Epidermal melanocyte (primary cell): ENCODE measurements at regions not wholly inside any gene's neighbourhood (a gene's known extent, or its start where the extent isn't known, plus 50 kb on each side); places are given as distances from the start of the nearest gene placed in this dataset.
"Not testable (repeated sequence)": the region's sequence is repeated elsewhere in the genome, so short reads cannot be mapped to it uniquely, and the experiment has no call there.

Experiments used
- DNase-seq: peaks from one replicate; pipeline ENCODE4 v3.0.0; 2011; ENCODE audit warnings: low spot score; ENCODE audit not compliant: insufficient read length

DNA sequence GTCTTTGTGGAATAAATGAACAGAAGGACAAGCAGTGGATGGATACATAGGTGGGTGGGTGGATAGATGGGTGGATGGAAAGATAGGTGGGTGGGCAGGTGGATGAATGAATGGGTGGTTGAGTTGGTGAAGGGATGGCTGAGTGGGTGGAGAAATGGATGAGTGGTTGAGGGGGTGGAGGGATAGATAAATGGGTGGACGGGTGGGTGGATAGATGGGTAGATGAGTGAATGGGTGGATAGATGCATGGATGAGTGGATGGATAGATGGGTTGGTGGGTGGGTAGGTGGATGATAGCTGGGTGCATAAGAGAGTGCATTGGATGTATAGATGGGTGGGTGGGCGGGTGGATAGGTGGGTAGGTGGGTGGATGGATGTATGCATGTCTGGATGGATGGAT is 63.5 kb downstream of the UNC93B1 start:
- DNase-seq, result not testable (repeated sequence)

DNA sequence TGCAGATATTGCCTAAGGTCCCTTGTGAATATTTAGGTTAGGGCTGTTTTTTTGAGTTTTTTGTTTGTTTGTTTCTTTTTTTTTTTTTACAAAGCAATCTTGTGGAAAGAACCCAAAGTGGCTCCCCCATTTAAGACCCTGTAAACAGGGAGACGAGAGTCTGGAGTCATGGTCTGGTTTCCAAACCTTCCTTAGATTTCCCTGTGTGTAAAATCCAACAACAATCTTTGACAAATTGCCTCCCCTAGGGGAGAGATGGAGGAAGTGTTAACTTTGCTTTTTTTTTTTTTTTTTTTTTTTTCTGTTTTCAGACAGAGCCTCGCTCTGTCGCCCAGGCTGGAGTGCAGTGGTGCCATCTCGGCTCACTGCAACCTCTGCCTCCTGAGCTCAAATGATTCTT is 64.9 kb downstream of the UNC93B1 start:
- not testable (repeated sequence) for DNase-seq

GRCh38 chr11:67938371-67938770 is 65.5 kb downstream of the UNC93B1 start:
- DNase-seq, result not testable (repeated sequence)

DNA sequence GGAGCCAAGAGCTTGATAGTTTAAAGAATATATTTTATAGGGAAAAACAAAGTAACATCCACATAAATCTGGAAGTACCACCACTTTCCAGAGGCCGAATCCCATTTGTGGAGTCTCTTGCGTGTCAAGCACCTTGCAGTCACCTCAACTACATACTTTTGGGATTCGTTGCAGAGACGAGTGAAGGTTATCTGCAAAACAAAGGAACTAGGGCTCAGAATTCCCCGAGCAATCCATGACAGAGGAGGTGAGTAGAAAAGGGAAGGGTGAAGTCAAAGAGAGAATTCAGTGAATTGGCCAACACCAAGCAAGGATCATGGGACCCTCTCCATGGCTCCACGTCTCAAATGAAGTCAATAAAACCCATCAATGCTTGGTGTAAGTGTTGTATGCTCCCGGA is 80.3 kb downstream of the UNC93B1 start:
- not testable (repeated sequence) for DNase-seq

- not testable (repeated sequence) for DNase-seq
Measured at GRCh38 chr11:67920546-67920945, 83.4 kb downstream of the UNC93B1 start.

DNA sequence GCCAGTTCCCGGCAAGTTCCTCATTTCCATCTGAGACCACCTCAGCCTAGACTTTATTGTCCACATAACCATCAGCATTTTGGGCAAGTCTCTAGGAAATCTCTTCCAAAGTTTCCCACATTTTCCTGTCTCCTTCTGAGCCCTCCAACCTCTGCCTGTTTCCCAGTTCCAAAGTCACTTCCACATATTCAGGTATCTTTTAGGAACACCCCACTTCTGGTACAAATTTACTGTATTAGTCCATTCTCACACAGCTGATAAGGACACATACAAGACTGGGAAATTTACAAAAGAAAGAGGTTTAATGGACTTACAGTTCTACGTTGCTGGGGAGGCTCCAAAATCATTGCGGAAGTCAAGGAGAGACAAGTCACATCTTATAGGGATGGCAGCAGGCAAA is 91.7 kb downstream of the UNC93B1 start:
- not testable (repeated sequence) for DNase-seq

DNA sequence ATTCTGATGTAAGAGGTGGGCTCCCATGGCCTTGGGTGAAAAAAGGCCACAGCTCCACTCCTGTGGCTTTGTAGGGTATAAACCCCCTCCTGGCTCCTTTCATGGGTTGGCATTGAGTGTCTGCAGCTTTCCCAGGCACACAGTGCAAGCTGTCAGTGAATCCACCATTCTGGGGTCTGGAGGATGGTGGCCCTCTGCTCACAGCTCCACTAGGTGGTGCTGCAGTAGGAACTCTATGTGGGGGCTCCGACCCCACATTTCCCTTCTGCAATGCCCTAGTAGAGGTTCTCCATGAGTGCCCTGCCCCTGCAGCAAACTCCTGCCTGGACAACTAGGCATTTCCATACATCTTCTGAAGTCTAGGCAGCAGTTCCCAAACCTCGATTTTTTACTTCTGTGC is 92.7 kb downstream of the UNC93B1 start:
- DNase-seq, result not testable (repeated sequence)

DNA sequence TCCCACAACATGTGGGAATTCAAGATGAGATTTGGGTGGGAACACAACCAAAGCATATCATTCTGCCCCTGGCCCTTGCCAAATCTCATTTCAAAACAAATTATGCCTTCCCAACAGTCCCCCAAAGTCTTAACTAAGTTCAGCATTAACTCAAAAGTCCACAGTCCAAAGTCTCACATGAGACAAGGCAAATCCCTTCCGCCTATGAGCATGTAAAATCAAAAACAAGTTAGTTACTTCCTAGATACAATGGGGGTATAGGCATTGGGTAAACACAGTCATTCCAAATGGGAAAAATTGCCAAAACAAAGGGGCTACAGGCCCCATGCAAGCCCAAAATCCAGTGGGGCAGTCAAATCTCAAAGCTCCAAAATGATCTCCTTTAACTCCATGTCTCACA is 93.1 kb downstream of the UNC93B1 start:
- not testable (repeated sequence) for DNase-seq

- DNase-seq, result not testable (repeated sequence)
Measured at GRCh38 chr11:67906969-67907368, 96.9 kb downstream of the UNC93B1 start.

GRCh38 chr11:67899462-67899861 is 104.4 kb downstream of the UNC93B1 start:
- DNase-seq, result not testable (repeated sequence)

DNA sequence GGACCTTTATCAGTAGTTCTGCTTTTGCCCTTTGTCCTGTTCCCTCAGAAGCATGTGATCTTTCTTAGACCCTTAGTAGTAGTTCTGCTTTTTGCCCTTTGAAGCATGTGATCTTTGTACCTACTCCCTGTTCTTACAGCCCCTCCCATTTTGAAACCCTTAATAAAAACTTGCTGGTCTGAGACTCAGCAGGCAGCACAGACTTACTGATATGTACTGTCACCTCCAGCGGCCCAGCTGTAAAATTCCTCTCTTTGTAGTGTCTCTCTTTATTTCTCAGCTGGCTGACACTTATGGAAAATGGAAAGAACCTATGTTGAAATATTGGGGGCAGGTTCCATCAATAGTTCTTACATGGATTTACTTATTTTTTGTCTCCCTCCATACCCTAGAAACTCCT is 110.4 kb downstream of the UNC93B1 start:
- DNase-seq, result not testable (repeated sequence)

DNA sequence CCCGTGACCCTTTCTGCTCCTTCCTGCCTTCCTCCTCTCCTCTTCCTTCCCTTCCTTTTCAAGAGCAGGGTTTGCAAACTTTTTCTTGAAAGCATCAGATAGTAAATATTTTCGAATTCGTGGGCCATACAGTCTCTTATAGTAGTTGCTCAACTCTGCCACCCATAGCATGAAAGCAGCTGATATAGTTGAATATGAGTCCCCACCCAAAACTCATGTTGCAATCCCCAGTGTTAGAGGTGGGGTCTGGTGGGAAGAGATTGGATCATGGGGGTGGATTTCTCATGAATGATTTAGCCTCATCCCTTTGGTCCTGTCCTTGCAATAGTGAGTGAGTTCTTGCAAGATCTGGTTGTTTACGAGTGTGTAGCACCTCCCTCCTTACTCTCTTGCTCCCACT is 114.3 kb downstream of the UNC93B1 start:
- DNase-seq, result not testable (repeated sequence)

- DNase-seq, result not testable (repeated sequence)
Measured at GRCh38 chr11:67888056-67888455, 115.8 kb downstream of the UNC93B1 start.

DNA sequence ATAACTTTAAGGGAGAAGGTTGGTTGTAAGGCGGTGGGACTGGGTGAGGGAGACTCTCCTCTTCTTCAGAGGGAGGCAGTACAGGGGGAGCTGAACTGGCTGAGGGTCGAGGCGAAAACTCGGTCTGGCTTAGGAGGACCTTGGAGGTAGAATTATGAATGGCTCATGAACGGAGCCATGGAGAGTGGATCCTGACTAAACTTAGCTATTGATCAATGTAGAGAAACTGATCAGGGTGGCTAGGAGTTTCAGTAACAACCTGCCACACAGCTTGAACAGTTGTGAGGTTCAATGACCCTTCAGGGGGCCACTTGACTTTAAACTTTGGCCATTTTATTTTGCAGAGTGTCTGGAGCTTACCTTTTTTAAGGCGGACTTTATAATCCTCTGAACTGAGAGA is 117.2 kb downstream of the UNC93B1 start:
- not testable (repeated sequence) for DNase-seq

DNA sequence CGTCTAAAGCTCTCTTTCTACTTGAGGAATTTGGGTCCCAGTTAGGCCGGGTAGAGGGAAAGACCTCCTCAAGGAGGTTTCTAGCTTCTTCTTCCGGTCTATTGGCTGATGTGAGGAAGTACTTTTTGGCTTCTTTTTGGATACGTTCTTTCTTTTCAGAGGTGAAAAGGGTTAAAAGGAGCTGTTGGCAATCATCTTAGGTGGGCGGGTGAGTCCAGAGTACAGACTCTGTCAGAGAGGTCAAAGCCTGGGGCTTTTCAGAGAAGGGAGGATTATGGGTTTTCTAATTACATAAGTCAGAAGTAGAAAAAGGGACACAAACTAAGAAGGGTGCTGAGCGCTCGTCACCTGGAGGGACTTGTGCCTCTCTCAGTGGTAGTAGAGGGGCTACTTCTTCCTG is 117.7 kb downstream of the UNC93B1 start:
- not testable (repeated sequence) for DNase-seq

- not testable (repeated sequence) for DNase-seq
Measured at GRCh38 chr11:67885574-67885973, 118.3 kb downstream of the UNC93B1 start.

DNA sequence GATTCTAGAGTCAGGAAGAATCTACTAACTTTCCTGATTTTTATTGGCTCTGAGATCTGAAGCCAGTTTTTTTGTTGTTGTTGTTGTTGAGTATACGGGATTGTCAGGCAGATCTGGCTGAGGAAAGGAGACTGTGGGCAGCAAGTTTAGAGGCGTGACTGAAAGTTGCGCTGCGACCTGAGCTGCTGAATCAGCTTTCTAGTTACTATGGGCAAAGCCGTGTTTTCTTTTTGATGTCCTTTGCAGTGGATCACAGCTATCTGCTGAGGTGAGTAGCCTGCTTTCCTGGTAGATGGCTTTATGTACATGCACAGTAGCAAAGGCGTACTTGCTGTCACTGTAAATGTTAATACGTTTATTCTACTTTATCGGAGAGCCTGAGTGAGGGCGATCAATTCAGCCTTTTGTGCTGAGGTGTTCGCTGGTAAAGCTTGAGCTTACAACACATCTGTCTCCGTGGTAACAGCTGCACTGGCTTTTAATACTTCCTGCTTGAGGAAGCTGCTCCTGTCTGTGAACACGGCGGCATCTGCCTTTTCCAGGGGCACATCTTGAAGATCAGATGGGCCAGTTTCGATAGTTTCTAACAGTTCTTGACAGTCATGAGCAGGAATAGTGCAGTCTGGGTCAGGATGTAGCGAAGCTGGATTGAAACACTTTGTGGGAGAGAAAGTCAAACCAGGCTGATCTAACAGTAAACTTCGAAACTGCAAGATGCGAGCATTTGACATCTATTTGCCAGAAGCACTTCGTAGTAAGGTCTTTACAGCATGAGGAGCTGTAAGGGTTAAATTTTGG is 118.9 kb downstream of the UNC93B1 start:
- DNase-seq, result not testable (repeated sequence)

- DNase-seq, result peak; percentile 8
Measured at GRCh38 chr11:67884073-67884757, 119.7 kb downstream of the UNC93B1 start.

DNA sequence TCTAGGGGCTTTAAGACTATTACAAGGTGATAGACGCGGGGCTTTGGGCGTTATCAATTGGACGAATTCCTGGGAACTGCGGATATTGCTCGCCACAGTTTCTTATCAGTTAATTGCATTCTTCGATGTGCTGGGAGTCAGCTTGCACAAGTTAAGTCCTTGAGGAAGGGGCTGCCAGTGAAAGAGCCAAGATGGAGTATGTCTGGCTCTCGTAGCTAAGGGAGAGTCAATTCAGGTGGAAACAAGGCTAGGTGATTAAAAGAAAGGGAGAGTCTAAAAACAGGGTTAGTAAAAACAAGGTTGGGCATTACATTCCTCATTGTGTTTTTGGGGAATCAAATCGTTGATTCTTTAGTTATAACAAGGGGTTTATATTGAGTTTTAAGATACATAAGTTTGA is 121.6 kb downstream of the UNC93B1 start:
- DNase-seq, result not testable (repeated sequence)

GRCh38 chr11:67881836-67882235 is 122.1 kb downstream of the UNC93B1 start:
- not testable (repeated sequence) for DNase-seq

GRCh38 chr11:67880594-67881196 is 123.2 kb downstream of the UNC93B1 start:
- not testable (repeated sequence) for DNase-seq

- not testable (repeated sequence) for DNase-seq
Measured at GRCh38 chr11:67878666-67879065, 125.2 kb downstream of the UNC93B1 start.
